22Rv1 (cell line): ENCODE measurements at regions not wholly inside any gene's neighbourhood (a gene's known extent, or its start where the extent isn't known, plus 50 kb on each side); places are given as distances from the start of the nearest gene placed in this dataset.

Experiments used
- ZFX ChIP-seq: fragments of 450-650 bp; IDR thresholded peaks from 2 replicates; pipeline ENCODE4 v1.6.1; 2017; ENCODE audit warnings: antibody characterized with exemption, borderline replicate concordance
- TF ChIP-seq, protein P1 (sequence below): fragments of 450-650 bp; IDR thresholded peaks from 2 replicates; pipeline ENCODE4 v1.5.1; 2017; ENCODE audit warnings: mild to moderate bottlenecking

DNA sequence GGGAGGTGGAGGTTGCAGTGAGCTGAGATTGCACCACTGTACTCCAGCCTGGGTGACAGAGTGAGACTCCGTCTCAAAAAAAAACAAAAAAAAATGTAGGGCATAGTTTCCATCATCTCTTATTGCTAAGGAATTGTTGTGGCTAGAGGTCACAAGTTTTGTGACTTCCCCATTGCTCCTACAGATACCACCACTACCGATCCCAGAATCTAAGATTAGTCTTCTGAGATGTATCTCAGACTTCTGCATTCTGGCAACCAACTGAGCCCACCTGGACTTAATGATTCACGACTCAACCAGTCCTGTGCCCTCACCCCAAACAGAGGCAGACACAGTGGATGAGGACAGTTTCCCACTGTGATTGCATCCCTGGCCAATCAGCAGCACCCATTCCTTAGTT is 148.9 kb downstream of the NECTIN1 start:
- TF ChIP-seq, protein P1, sequence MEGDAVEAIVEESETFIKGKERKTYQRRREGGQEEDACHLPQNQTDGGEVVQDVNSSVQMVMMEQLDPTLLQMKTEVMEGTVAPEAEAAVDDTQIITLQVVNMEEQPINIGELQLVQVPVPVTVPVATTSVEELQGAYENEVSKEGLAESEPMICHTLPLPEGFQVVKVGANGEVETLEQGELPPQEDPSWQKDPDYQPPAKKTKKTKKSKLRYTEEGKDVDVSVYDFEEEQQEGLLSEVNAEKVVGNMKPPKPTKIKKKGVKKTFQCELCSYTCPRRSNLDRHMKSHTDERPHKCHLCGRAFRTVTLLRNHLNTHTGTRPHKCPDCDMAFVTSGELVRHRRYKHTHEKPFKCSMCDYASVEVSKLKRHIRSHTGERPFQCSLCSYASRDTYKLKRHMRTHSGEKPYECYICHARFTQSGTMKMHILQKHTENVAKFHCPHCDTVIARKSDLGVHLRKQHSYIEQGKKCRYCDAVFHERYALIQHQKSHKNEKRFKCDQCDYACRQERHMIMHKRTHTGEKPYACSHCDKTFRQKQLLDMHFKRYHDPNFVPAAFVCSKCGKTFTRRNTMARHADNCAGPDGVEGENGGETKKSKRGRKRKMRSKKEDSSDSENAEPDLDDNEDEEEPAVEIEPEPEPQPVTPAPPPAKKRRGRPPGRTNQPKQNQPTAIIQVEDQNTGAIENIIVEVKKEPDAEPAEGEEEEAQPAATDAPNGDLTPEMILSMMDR = no peak
- TF ChIP-seq ZFX = no peak
